T-helper 17 cell (primary cell): ENCODE measurements at regions not wholly inside any gene's neighbourhood (a gene's known extent, or its start where the extent isn't known, plus 50 kb on each side); places are given as distances from the start of the nearest gene placed in this dataset.
"Not testable (repeated sequence)": the region's sequence is repeated elsewhere in the genome, so short reads cannot be mapped to it uniquely, and the experiment has no call there.

Experiments used
- ATAC-seq: fragments of 150-1000 bp; cut with Tn5 transposase; 2 replicates; pipeline ENCODE4 v1.10.0; 2021; ENCODE audit warnings: mild to moderate bottlenecking, moderate library complexity
- DNase-seq, 3 donors: peaks; one replicate each; pipeline versions ENCODE4 v3.0.0 to v3.0.0-alpha.2; 2020 to 2021
- H3K9me3 ChIP-seq: one replicate; pipeline ENCODE4 v1.7.0; 2013; ENCODE audit warnings: low read length, mild to moderate bottlenecking; ENCODE audit not compliant: control insufficient read depth, poor library complexity, severe bottlenecking
- H3K27ac Mint-ChIP-seq: one replicate; pipeline ENCODE4 v1.8.0; 2022; ENCODE audit warnings: mild to moderate bottlenecking, moderate library complexity, mixed read lengths
- H3K27me3 Mint-ChIP-seq: one replicate; pipeline ENCODE4 v1.8.0; 2022; ENCODE audit warnings: mixed read lengths
- H3K36me3 Mint-ChIP-seq: one replicate; pipeline ENCODE4 v1.8.0; 2022; ENCODE audit warnings: low read depth, mixed read lengths
- H3K4me1 Mint-ChIP-seq: one replicate; pipeline ENCODE4 v1.8.0; 2022; ENCODE audit warnings: mild to moderate bottlenecking, mixed read lengths
- H3K4me3 Mint-ChIP-seq: one replicate; pipeline ENCODE4 v1.8.0; 2022; ENCODE audit warnings: mild to moderate bottlenecking, moderate library complexity, mixed read lengths

GRCh38 chr1:99361406-99361805 is 97.1 kb downstream of the PLPPR4 start:
- peaks cover 2% of the 10 kb centered on the region for H3K4me1 Mint-ChIP-seq
- no peaks in the 10 kb centered on the region for H3K9me3 ChIP-seq
- H3K27me3 Mint-ChIP-seq, result peaks cover 4% of the 10 kb centered on the region
- H3K4me3 Mint-ChIP-seq, result no peak overlapping the region
- H3K36me3 Mint-ChIP-seq, result no peaks in the 10 kb centered on the region
- no peak for ATAC-seq
- no peak for DNase-seq
- no peak overlapping the region for H3K27ac Mint-ChIP-seq

- Mint-ChIP-seq H3K27me3 (peaks cover 4% of the 10 kb centered on the region), H3K27ac (no peak overlapping the region), H3K4me1 (peaks cover 2% of the 10 kb centered on the region), H3K4me3 (no peak overlapping the region), H3K36me3 (no peaks in the 10 kb centered on the region)
- ATAC-seq, result no peak
- DNase-seq, result no peak
- H3K9me3 ChIP-seq, result no peaks in the 10 kb centered on the region
Observed at GRCh38 chr1:99363531-99363930, 99.2 kb downstream of the PLPPR4 start.

GRCh38 chr1:99365141-99365540 is 100.8 kb downstream of the PLPPR4 start:
- no peak overlapping the region for H3K4me3 Mint-ChIP-seq
- DNase-seq (no peak), ATAC-seq (no peak)
- peaks cover under 1% of the 10 kb centered on the region for H3K4me1 Mint-ChIP-seq
- H3K27me3 Mint-ChIP-seq, result peaks cover 4% of the 10 kb centered on the region
- no peaks in the 10 kb centered on the region for H3K9me3 ChIP-seq
- no peak overlapping the region for H3K27ac Mint-ChIP-seq
- no peaks in the 10 kb centered on the region for H3K36me3 Mint-ChIP-seq

GRCh38 chr1:99365545-99365944 is 101.3 kb downstream of the PLPPR4 start:
- Mint-ChIP-seq H3K27me3 (peaks cover 4% of the 10 kb centered on the region), H3K27ac (no peak overlapping the region), H3K4me3 (no peak overlapping the region), H3K4me1 (no peaks in the 10 kb centered on the region), H3K36me3 (no peaks in the 10 kb centered on the region)
- DNase-seq, result no peak
- no peak for ATAC-seq
- H3K9me3 ChIP-seq, result no peaks in the 10 kb centered on the region

- Mint-ChIP-seq H3K36me3 (no peaks in the 10 kb centered on the region), H3K4me3 (no peak overlapping the region), H3K27me3 (no peaks in the 10 kb centered on the region), H3K4me1 (peaks cover 5% of the 10 kb centered on the region), H3K27ac (no peak overlapping the region)
- H3K9me3 ChIP-seq, result no peaks in the 10 kb centered on the region
- no peak for DNase-seq
- no peak for ATAC-seq
Observed at GRCh38 chr1:99369154-99369553, 104.9 kb downstream of the PLPPR4 start.

- DNase-seq (no peak), ATAC-seq (no peak)
- H3K9me3 ChIP-seq, result no peaks in the 10 kb centered on the region
- H3K36me3 Mint-ChIP-seq, result no peaks in the 10 kb centered on the region
- no peaks in the 10 kb centered on the region for H3K27me3 Mint-ChIP-seq
- no peak overlapping the region for H3K4me3 Mint-ChIP-seq
- H3K4me1 Mint-ChIP-seq, result peaks cover 5% of the 10 kb centered on the region
- no peak overlapping the region for H3K27ac Mint-ChIP-seq
Observed at GRCh38 chr1:99370476-99370875, 106.2 kb downstream of the PLPPR4 start.

GRCh38 chr1:99371413-99371812 is 107.1 kb downstream of the PLPPR4 start:
- H3K9me3 ChIP-seq, result no peaks in the 10 kb centered on the region
- Mint-ChIP-seq H3K36me3 (no peaks in the 10 kb centered on the region), H3K27ac (no peak overlapping the region), H3K27me3 (no peaks in the 10 kb centered on the region), H3K4me1 (peaks cover 5% of the 10 kb centered on the region), H3K4me3 (no peak overlapping the region)
- no peak for ATAC-seq
- DNase-seq, result no peak

- DNase-seq, result no peak
- no peaks in the 10 kb centered on the region for H3K27me3 Mint-ChIP-seq
- ATAC-seq, result no peak
- H3K4me1 Mint-ChIP-seq, result peaks cover 5% of the 10 kb centered on the region
- H3K4me3 Mint-ChIP-seq, result no peak overlapping the region
- H3K36me3 Mint-ChIP-seq, result no peaks in the 10 kb centered on the region
- H3K9me3 ChIP-seq, result no peaks in the 10 kb centered on the region
- no peak overlapping the region for H3K27ac Mint-ChIP-seq
Observed at GRCh38 chr1:99374109-99374508, 109.8 kb downstream of the PLPPR4 start.

GRCh38 chr1:99374693-99375092 is 110.4 kb downstream of the PLPPR4 start:
- H3K36me3 Mint-ChIP-seq, H3K4me3 Mint-ChIP-seq, H3K9me3 ChIP-seq, H3K27me3 Mint-ChIP-seq, DNase-seq, H3K27ac Mint-ChIP-seq, ATAC-seq, H3K4me1 Mint-ChIP-seq: not testable (repeated sequence)

GRCh38 chr1:99384021-99384420 is 119.7 kb downstream of the PLPPR4 start:
- H3K27ac Mint-ChIP-seq, result no peak overlapping the region
- H3K4me1 Mint-ChIP-seq, result no peaks in the 10 kb centered on the region
- H3K27me3 Mint-ChIP-seq, result no peaks in the 10 kb centered on the region
- H3K36me3 Mint-ChIP-seq, result no peaks in the 10 kb centered on the region
- H3K9me3 ChIP-seq, result no peaks in the 10 kb centered on the region
- DNase-seq, result no peak
- no peak overlapping the region for H3K4me3 Mint-ChIP-seq
- no peak for ATAC-seq

GRCh38 chr1:99385852-99386251 is 121.6 kb downstream of the PLPPR4 start:
- Mint-ChIP-seq H3K27ac (no peak overlapping the region), H3K27me3 (no peaks in the 10 kb centered on the region), H3K4me1 (no peaks in the 10 kb centered on the region), H3K4me3 (no peak overlapping the region), H3K36me3 (no peaks in the 10 kb centered on the region)
- DNase-seq (no peak), ATAC-seq (no peak)
- H3K9me3 ChIP-seq, result no peaks in the 10 kb centered on the region

- no peaks in the 10 kb centered on the region for H3K36me3 Mint-ChIP-seq
Observed at GRCh38 chr1:99396389-99396788, 132.1 kb downstream of the PLPPR4 start.

GRCh38 chr1:99397029-99397428 is 132.7 kb downstream of the PLPPR4 start:
- ATAC-seq (no peak), DNase-seq (no peak)
- H3K4me1 Mint-ChIP-seq, result no peaks in the 10 kb centered on the region
- H3K9me3 ChIP-seq, result no peaks in the 10 kb centered on the region
- H3K27me3 Mint-ChIP-seq, result peaks cover 25% of the 10 kb centered on the region
- H3K4me3 Mint-ChIP-seq, result no peak overlapping the region
- H3K27ac Mint-ChIP-seq, result no peak overlapping the region
- no peaks in the 10 kb centered on the region for H3K36me3 Mint-ChIP-seq

More at GRCh38 chr1:99396389-99396788, 132.1 kb downstream of the PLPPR4 start:
- no peak overlapping the region for H3K27ac Mint-ChIP-seq
- no peaks in the 10 kb centered on the region for H3K4me1 Mint-ChIP-seq
- H3K9me3 ChIP-seq, result no peaks in the 10 kb centered on the region
- no peak overlapping the region for H3K4me3 Mint-ChIP-seq
- DNase-seq (no peak), ATAC-seq (no peak)
- peaks cover 25% of the 10 kb centered on the region for H3K27me3 Mint-ChIP-seq

GRCh38 chr1:99397863-99398262 is 133.6 kb downstream of the PLPPR4 start:
- no peaks in the 10 kb centered on the region for H3K4me1 Mint-ChIP-seq
- no peaks in the 10 kb centered on the region for H3K9me3 ChIP-seq
- ATAC-seq, result no peak
- H3K36me3 Mint-ChIP-seq, result no peaks in the 10 kb centered on the region
- H3K4me3 Mint-ChIP-seq, result no peak overlapping the region
- DNase-seq, result no peak
- peaks cover 25% of the 10 kb centered on the region for H3K27me3 Mint-ChIP-seq
- no peak overlapping the region for H3K27ac Mint-ChIP-seq

- ATAC-seq, H3K27ac Mint-ChIP-seq, H3K4me1 Mint-ChIP-seq, H3K27me3 Mint-ChIP-seq, DNase-seq, H3K4me3 Mint-ChIP-seq, H3K9me3 ChIP-seq, H3K36me3 Mint-ChIP-seq: not testable (repeated sequence)
Observed at GRCh38 chr1:99401556-99401955, 137.3 kb downstream of the PLPPR4 start.
